Body of pancreas (tissue), 4 donors: ENCODE measurements at regions not wholly inside any gene's neighbourhood (a gene's known extent, or its start where the extent isn't known, plus 50 kb on each side); places are given as distances from the start of the nearest gene placed in this dataset.

Experiments
- ATAC-seq: fragments of 150-250 bp; one replicate; pipeline ENCODE4 v1.9.1; 2016
- DNase-seq, 4 donors: peaks; one replicate each; pipeline ENCODE4 v3.0.0-alpha.2; 2019
- H3K27ac ChIP-seq, 4 donors: fragments of 200-600 bp; sonication (generic); 1 replicate in 3 of 4; 2 replicates in 1 of 4; pipeline versions ENCODE4 v1.5.1 to v1.6.1; 2016 to 2019; ENCODE audit warnings: mild to moderate bottlenecking in 1 of 4, mixed read lengths in 1 of 4, moderate library complexity in 1 of 4
- H3K27me3 ChIP-seq, 2 donors: fragments of 200-600 bp; sonication (generic); one replicate each; pipeline ENCODE4 v1.6.0; 2016; ENCODE audit warnings: mild to moderate bottlenecking in 1 of 2
- H3K36me3 ChIP-seq, 2 donors: fragments of 200-600 bp; sonication (generic); replicated peaks in 1 of 2; 2 replicates each; pipeline ENCODE4 v1.5.1; 2016; ENCODE audit warnings: low read depth in 2 of 2; ENCODE audit not compliant: insufficient read depth in 1 of 2
- H3K4me1 ChIP-seq: fragments of 200-600 bp; sonication (generic); one replicate; pipeline ENCODE4 v1.6.0; 2016
- H3K4me3 ChIP-seq, 2 donors: fragments of 200-600 bp; sonication (generic); 1 replicate in 1 of 2; 2 replicates in 1 of 2; pipeline ENCODE4 v1.5.1; 2016 to 2019
- H3K9me3 ChIP-seq, 3 donors: fragments of 200-600 bp; sonication (generic); 1 replicate in 2 of 3; 2 replicates in 1 of 3; pipeline ENCODE4 v1.5.1; 2016
- CTCF ChIP-seq, 7 experiments: fragments of 450-650 bp in 4 of 7; fragments of 200-600 bp in 3 of 7; sonication (generic) in 3 of 7; IDR thresholded peaks; one replicate each; pipeline ENCODE4 v1.5.1; 2016 to 2019; ENCODE audit warnings: antibody characterized with exemption in 7 of 7
- POLR2A ChIP-seq, 3 donors: fragments of 450-650 bp; IDR thresholded peaks; one replicate each; pipeline ENCODE4 v1.6.1; 2016; ENCODE audit warnings: antibody characterized with exemption in 3 of 3, mild to moderate bottlenecking in 2 of 3
- WGBS, 2 donors: methylation state at CpG; one replicate each; pipeline ENCODE4 v1.1.5; 2017; 5-methylcytosine and 5-hydroxymethylcytosine counted together
- intact Hi-C: fragments of 100-400 bp; cut with DNase I; formaldehyde crosslinking; loops from one replicate; pipeline ENCODE4 v1.15.1; 2023

DNA sequence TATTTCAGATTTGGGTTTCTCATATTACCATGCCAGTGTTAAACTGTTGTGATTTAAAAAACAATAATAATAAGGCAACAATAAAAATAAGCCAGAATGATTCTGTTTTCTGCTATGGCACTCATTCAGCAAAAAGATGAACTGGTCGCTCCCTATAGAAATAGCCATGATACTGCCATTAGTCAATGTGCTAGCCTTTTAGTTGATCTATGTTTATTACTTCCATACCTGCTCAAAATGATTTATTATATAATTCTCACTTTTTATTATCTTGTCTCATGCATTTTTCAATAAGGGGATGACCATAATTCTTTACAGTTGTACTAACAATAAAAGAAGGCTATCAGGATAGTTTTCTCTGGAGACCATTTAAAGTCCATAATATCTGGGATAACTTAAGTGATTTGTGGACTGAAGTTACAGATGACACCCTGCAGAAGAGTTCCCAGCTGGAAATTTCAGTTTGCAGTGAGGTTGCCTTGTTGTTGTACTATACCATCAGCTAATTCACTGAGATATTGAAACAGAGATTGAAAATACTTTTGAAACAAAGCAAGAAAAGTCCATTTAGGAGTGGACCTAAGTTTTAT is 334.3 kb downstream of the GABRB2 start:
- intact Hi-C loops: no loop called here
- H3K4me1 ChIP-seq: no peaks in the 10 kb centered on the region
- H3K4me3 ChIP-seq: no peak overlapping the region
- H3K36me3 ChIP-seq: no peaks in the 10 kb centered on the region
- WGBS, 2 donors: 83 to 95% methylated on average over 1 of the region's 1 CpG
- H3K27me3 ChIP-seq: no peaks in the 10 kb centered on the region
- no peak overlapping the region for H3K27ac ChIP-seq
- no peak for TF ChIP-seq CTCF (IDR thresholded peaks at IDR 0.05)
- TF ChIP-seq POLR2A (IDR thresholded peaks at IDR 0.05): no peak
- H3K9me3 ChIP-seq: no peaks in the 10 kb centered on the region
- no peak for DNase-seq
- no peak for ATAC-seq

- no peaks in the 10 kb centered on the region for H3K4me1 ChIP-seq
- H3K9me3 ChIP-seq: no peaks in the 10 kb centered on the region
- DNase-seq (no peak), ATAC-seq (no peak)
- no peak overlapping the region for H3K4me3 ChIP-seq
- H3K27ac ChIP-seq: no peak overlapping the region
- H3K27me3 ChIP-seq: no peaks in the 10 kb centered on the region
- intact Hi-C loops: no loop called here
- H3K36me3 ChIP-seq: no peaks in the 10 kb centered on the region
- TF ChIP-seq POLR2A (IDR thresholded peaks at IDR 0.05) (no peak), CTCF (IDR thresholded peaks at IDR 0.05) (no peak)
These were observed 345.0 kb downstream of the GABRB2 start for GRCh38 chr5:161201558-161201957.

- no peaks in the 10 kb centered on the region for H3K4me1 ChIP-seq
- H3K9me3 ChIP-seq: no peaks in the 10 kb centered on the region
- H3K27ac ChIP-seq: no peak overlapping the region
- intact Hi-C loops: no loop called here
- TF ChIP-seq POLR2A (IDR thresholded peaks at IDR 0.05): no peak
- no peak for TF ChIP-seq CTCF (IDR thresholded peaks at IDR 0.05)
- DNase-seq: no peak
- 78 to 79% methylated on average over 2 of the region's 2 CpGs for whole genome bisulfite sequencing, 2 donors
- H3K36me3 ChIP-seq: no peaks in the 10 kb centered on the region
- no peak for ATAC-seq
- no peaks in the 10 kb centered on the region for H3K27me3 ChIP-seq
- H3K4me3 ChIP-seq: no peak overlapping the region
These were observed 338.8 kb upstream of the ATP10B start for GRCh38 chr5:161190778-161191177.

DNA sequence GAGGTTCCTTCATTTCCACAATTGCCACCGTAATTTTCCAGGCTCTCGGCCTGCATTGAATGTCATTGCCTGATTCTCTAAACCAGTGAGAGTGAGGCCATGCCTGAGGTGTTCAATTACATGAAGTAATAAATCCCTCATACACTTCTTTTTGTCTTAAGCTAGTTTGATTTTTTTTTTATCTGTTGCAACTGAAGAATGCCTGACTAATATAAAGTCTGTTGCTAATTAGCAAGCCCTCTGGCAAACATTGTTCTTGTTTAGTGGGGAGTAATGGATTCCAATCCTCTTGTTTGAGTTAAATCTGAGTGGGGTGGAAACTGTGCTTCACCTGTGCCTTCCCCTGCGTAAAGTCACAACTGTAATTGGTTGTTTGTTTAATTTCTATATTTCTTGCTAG is 338.1 kb upstream of the ATP10B start:
- no peak for ATAC-seq
- intact Hi-C loops: no loop called here
- WGBS, 2 donors: 87 to 92% methylated on average over 3 of the region's 3 CpGs
- Histone ChIP-seq H3K36me3 (no peaks in the 10 kb centered on the region), H3K27ac (no peak overlapping the region), H3K27me3 (no peaks in the 10 kb centered on the region), H3K9me3 (no peaks in the 10 kb centered on the region), H3K4me3 (no peak overlapping the region), H3K4me1 (no peaks in the 10 kb centered on the region)
- no peak for DNase-seq
- TF ChIP-seq POLR2A (IDR thresholded peaks at IDR 0.05) (no peak), CTCF (IDR thresholded peaks at IDR 0.05) (no peak)

DNA sequence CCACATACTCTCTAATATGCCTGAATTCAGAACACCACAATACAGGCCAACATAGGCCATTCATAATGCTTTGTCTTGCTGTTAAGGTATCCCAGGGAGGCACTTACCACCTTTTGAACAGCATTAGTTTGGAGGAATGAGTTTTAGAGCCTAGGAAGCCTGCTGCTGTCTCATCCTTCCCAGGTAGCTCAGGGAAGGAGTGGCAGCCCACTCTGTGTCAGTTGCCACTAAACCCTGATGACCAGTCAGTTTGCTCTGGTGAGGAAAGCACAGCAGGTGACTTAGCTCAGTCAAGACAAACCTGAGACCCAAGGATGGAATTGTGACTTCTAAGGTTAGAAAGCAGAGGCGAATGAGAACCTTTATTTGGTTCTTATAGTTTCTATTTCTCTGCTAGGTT is 337.4 kb upstream of the ATP10B start:
- H3K27me3 ChIP-seq: no peaks in the 10 kb centered on the region
- no peak for TF ChIP-seq CTCF (IDR thresholded peaks at IDR 0.05)
- TF ChIP-seq POLR2A (IDR thresholded peaks at IDR 0.05): no peak
- no peaks in the 10 kb centered on the region for H3K9me3 ChIP-seq
- no peak for DNase-seq
- 75 to 94% methylated on average over 1 of the region's 1 CpG for WGBS, 2 donors
- H3K36me3 ChIP-seq: no peaks in the 10 kb centered on the region
- H3K4me3 ChIP-seq: no peak overlapping the region
- no peak overlapping the region for H3K27ac ChIP-seq
- intact Hi-C loops: no loop called here
- ATAC-seq: no peak
- no peaks in the 10 kb centered on the region for H3K4me1 ChIP-seq
